ENCODE measurements at regions not wholly inside any gene's neighbourhood (a gene's known extent, or its start where the extent isn't known, plus 50 kb on each side); places are given as distances from the start of the nearest gene placed in this dataset.

DNA sequence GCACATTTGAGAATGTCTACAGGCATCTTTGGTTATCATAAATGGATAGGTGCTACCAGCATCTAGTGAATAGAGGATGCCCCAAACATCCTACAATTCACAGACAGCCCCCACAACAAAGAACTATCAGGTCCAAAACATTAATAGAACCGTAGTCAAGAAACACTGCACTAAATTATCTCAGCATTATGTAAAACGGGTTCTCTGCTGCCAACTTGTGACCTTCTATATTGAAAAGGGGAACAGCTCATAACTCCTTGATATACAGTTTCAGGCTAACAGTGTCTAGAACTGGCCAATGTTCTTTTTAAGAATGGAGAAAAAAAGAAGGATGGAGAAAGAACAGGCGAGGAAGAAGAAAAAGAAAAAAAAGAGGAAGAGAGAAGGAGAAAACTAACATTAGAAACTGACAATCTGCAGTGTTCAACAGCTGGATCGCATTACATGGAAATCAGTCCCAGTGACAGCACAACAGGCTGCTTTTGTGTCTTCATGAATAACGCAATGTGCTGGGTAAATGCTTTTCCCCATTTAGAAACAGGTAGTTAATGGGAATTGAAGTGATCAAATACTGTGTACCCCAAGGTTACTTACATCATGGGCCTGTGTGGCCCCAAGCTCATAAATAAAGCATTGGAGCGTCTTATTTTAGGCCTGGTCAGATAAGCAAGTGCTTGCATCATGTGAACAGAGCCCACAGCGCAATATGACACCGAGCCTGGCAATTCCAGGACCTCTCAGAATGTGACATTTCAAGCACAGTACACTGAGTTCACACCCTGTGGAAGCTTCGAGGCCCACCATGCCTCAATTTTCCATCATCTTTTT lies 339.5 kb downstream of the DHX15 start:
- Histone ChIP-seq H3K9ac (ENCODE audit: low read length) (no peak overlapping the region), H3K36me3 (ENCODE audit: low read depth, low read length) (no peaks in the 10 kb centered on the region), H3K9me2 (replicated peaks; ENCODE audit: low read length) (no peaks in the 10 kb centered on the region), H3K27ac (ENCODE audit: low read length) (no peak overlapping the region), H3K4me2 (ENCODE audit: low read length) (no peak overlapping the region), H3K9me3 (ENCODE audit: low read length) (no peaks in the 10 kb centered on the region), H3F3A (ENCODE audit: low read length, unreplicated experiment) (no peaks in the 10 kb centered on the region), H3K27me3 (ENCODE audit: low read length) (peaks cover 29% of the 10 kb centered on the region), H3K4me3 (ENCODE audit: low read length) (no peak overlapping the region), H3K79me2 (ENCODE audit: low read length) (no peaks in the 10 kb centered on the region), H3K4me1 (ENCODE audit: insufficient read depth, low read length) (no peaks in the 10 kb centered on the region), H2AFZ (ENCODE audit: low read length) (no peak overlapping the region), H4K20me1 (ENCODE audit: low read length) (no peaks in the 10 kb centered on the region)
- DNase-seq (no peak), ATAC-seq (no peak)
- intact Hi-C loops (cut with micrococcal nuclease), result no loop called here
- TF ChIP-seq EZH2 (IDR thresholded peaks at IDR 0.05; ENCODE audit: low read length, unreplicated experiment), result no peak
- TF ChIP-seq, protein P1, sequence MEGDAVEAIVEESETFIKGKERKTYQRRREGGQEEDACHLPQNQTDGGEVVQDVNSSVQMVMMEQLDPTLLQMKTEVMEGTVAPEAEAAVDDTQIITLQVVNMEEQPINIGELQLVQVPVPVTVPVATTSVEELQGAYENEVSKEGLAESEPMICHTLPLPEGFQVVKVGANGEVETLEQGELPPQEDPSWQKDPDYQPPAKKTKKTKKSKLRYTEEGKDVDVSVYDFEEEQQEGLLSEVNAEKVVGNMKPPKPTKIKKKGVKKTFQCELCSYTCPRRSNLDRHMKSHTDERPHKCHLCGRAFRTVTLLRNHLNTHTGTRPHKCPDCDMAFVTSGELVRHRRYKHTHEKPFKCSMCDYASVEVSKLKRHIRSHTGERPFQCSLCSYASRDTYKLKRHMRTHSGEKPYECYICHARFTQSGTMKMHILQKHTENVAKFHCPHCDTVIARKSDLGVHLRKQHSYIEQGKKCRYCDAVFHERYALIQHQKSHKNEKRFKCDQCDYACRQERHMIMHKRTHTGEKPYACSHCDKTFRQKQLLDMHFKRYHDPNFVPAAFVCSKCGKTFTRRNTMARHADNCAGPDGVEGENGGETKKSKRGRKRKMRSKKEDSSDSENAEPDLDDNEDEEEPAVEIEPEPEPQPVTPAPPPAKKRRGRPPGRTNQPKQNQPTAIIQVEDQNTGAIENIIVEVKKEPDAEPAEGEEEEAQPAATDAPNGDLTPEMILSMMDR (conservative IDR thresholded peaks at IDR 0.05; ENCODE audit: low read depth, low read length), result no peak
- no peak for TF ChIP-seq EZH2phosphoT487 (IDR thresholded peaks at IDR 0.05; ENCODE audit: borderline replicate concordance, low read length)
- BruUV-seq (replicated peaks), result no TSS peak
- CTCF ChIA-PET, result no interaction called here
- POLR2A ChIA-PET (ENCODE audit: unreplicated experiment), result no interaction called here

DNA sequence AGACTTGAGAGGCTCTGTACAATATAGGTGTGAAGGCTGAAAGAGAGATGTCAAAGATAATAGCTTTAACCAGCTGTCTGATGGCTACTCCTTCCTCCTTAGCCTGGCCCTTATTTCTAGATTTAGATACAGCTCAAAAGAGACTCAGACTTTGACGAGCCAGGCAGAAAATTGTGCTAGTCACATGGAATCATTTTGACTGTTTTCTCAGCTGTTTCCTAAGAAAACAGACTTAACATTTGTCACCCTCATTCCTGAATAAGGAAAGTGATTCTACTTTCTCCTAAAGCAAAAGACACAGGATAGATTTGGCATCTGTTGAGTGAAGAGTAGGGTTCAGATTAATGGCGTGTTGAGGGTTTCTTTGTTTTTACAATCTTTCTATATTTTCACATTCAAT lies 340.7 kb downstream of the DHX15 start:
- Histone ChIP-seq H3K27me3 (ENCODE audit: low read length) (peaks cover 17% of the 10 kb centered on the region), H3F3A (ENCODE audit: low read length, unreplicated experiment) (no peaks in the 10 kb centered on the region), H3K4me2 (ENCODE audit: low read length) (no peak overlapping the region), H3K4me1 (ENCODE audit: insufficient read depth, low read length) (no peaks in the 10 kb centered on the region), H3K4me3 (ENCODE audit: low read length) (no peak overlapping the region), H3K9ac (ENCODE audit: low read length) (no peak overlapping the region), H3K79me2 (ENCODE audit: low read length) (no peaks in the 10 kb centered on the region), H3K9me3 (ENCODE audit: low read length) (no peaks in the 10 kb centered on the region), H3K27ac (ENCODE audit: low read length) (no peak overlapping the region), H4K20me1 (ENCODE audit: low read length) (no peaks in the 10 kb centered on the region), H2AFZ (ENCODE audit: low read length) (no peak overlapping the region), H3K9me2 (replicated peaks; ENCODE audit: low read length) (no peaks in the 10 kb centered on the region), H3K36me3 (ENCODE audit: low read depth, low read length) (no peaks in the 10 kb centered on the region)
- no peak for TF ChIP-seq EZH2phosphoT487 (IDR thresholded peaks at IDR 0.05; ENCODE audit: borderline replicate concordance, low read length)
- intact Hi-C loops (cut with micrococcal nuclease), result no loop called here
- CTCF ChIA-PET, result no interaction called here
- BruUV-seq (replicated peaks), result no TSS peak
- POLR2A ChIA-PET (ENCODE audit: unreplicated experiment), result no interaction called here
- ATAC-seq, result no peak
- no peak for DNase-seq

DNA sequence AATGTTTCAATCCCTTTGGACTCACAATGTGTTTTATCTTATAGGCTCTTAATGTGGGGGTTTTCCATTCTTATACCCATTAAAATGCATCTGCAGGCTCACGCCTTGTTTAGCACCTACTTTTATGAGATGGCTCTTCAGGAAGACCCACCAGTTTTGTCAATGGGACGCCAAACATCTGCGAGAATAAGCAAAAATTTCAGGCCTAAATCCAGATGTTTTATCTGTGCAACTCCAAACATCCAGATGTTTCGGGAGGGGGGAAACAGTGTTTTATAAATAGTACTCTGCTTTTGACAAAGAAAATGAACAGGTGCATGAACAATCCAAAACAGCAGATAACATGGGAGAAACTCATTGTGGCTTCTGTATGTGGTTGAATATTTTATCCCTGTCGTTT lies 342.8 kb downstream of the DHX15 start:
- Histone ChIP-seq H2AFZ (ENCODE audit: low read length) (no peak overlapping the region), H3K9ac (ENCODE audit: low read length) (no peak overlapping the region), H3K36me3 (ENCODE audit: low read depth, low read length) (no peaks in the 10 kb centered on the region), H3K9me3 (ENCODE audit: low read length) (no peaks in the 10 kb centered on the region), H3K4me3 (ENCODE audit: low read length) (no peak overlapping the region), H3F3A (ENCODE audit: low read length, unreplicated experiment) (no peaks in the 10 kb centered on the region), H3K4me1 (ENCODE audit: insufficient read depth, low read length) (no peaks in the 10 kb centered on the region), H3K4me2 (ENCODE audit: low read length) (no peak overlapping the region), H3K9me2 (replicated peaks; ENCODE audit: low read length) (no peaks in the 10 kb centered on the region), H3K27me3 (ENCODE audit: low read length) (no peaks in the 10 kb centered on the region), H4K20me1 (ENCODE audit: low read length) (no peaks in the 10 kb centered on the region), H3K27ac (ENCODE audit: low read length) (no peak overlapping the region), H3K79me2 (ENCODE audit: low read length) (no peaks in the 10 kb centered on the region)
- no peak for TF ChIP-seq EZH2 (IDR thresholded peaks at IDR 0.05; ENCODE audit: low read length, unreplicated experiment)
- TF ChIP-seq, protein P1 (conservative IDR thresholded peaks at IDR 0.05; ENCODE audit: low read depth, low read length), result no peak
- DNase-seq, result no peak
- ATAC-seq, result no peak
- ChIA-PET POLR2A (ENCODE audit: unreplicated experiment) (interaction anchor here (0.7 kb wide), 1 partner anchor 47 kb away, joined by 8 read pairs; no protein-coding TSS in a partner anchor), CTCF (no interaction called here)
- BruUV-seq (replicated peaks), result no TSS peak
- intact Hi-C loops (cut with micrococcal nuclease), result no loop called here
